ENCODE measurements at regions not wholly inside any gene's neighbourhood (a gene's known extent, or its start where the extent isn't known, plus 50 kb on each side); places are given as distances from the start of the nearest gene placed in this dataset.

- no peak for TF ChIP-seq POLR2AphosphoS5 (IDR thresholded peaks at IDR 0.05)
- TF ChIP-seq CTCF (IDR thresholded peaks at IDR 0.05 in 8 of 11, conservative IDR thresholded peaks at IDR 0.05 in 3 of 11), result no peak
- no peak for TF ChIP-seq POLR2A (IDR thresholded peaks at IDR 0.05)
Measured at GRCh38 chr14:43934102-43934501, 573.0 kb downstream of the FSCB start.

Data from spleen (tissue), 7 donors.